ENCODE measurements at regions not wholly inside any gene's neighbourhood (a gene's known extent, or its start where the extent isn't known, plus 50 kb on each side); places are given as distances from the start of the nearest gene placed in this dataset.

GRCh38 chr4:60443796-60444195, 756.3 kb upstream of the ADGRL3 start:
- DNase-seq, result no peak
- TF ChIP-seq EP300 (IDR thresholded peaks at IDR 0.05), result no peak
- TF ChIP-seq POLR2AphosphoS5 (IDR thresholded peaks at IDR 0.05), result no peak
- TF ChIP-seq, protein P1, sequence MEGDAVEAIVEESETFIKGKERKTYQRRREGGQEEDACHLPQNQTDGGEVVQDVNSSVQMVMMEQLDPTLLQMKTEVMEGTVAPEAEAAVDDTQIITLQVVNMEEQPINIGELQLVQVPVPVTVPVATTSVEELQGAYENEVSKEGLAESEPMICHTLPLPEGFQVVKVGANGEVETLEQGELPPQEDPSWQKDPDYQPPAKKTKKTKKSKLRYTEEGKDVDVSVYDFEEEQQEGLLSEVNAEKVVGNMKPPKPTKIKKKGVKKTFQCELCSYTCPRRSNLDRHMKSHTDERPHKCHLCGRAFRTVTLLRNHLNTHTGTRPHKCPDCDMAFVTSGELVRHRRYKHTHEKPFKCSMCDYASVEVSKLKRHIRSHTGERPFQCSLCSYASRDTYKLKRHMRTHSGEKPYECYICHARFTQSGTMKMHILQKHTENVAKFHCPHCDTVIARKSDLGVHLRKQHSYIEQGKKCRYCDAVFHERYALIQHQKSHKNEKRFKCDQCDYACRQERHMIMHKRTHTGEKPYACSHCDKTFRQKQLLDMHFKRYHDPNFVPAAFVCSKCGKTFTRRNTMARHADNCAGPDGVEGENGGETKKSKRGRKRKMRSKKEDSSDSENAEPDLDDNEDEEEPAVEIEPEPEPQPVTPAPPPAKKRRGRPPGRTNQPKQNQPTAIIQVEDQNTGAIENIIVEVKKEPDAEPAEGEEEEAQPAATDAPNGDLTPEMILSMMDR (IDR thresholded peaks at IDR 0.05), result no peak
- TF ChIP-seq POLR2A (IDR thresholded peaks at IDR 0.05), result no peak
- H3K27ac ChIP-seq, result no peak overlapping the region
- no peak overlapping the region for H3K4me3 ChIP-seq
- no peaks in the 10 kb centered on the region for H3K4me1 ChIP-seq
- no peaks in the 10 kb centered on the region for H3K36me3 ChIP-seq
- H3K9me3 ChIP-seq, result peaks cover 0 to 10% (median 3%) of the 10 kb centered on the region in 4 donors
- no peaks in the 10 kb centered on the region for H3K27me3 ChIP-seq
- intact Hi-C loops (cut with DNase I; ENCODE audit: low total_unique reads), result no loop called here

- Histone ChIP-seq H3K4me1 (no peaks in the 10 kb centered on the region), H3K36me3 (no peaks in the 10 kb centered on the region), H3K27me3 (no peaks in the 10 kb centered on the region), H3K9me3 (no peaks in the 10 kb centered on the region), H3K4me3 (no peak overlapping the region), H3K27ac (no peak overlapping the region)
- TF ChIP-seq, protein P1 (IDR thresholded peaks at IDR 0.05), result no peak
- TF ChIP-seq EP300 (IDR thresholded peaks at IDR 0.05) (no peak), POLR2A (IDR thresholded peaks at IDR 0.05) (no peak), POLR2AphosphoS5 (IDR thresholded peaks at IDR 0.05) (no peak)
- 84 to 93% (median 92%) methylated on average over 1 of the region's 1 CpG for WGBS, 5 donors
- intact Hi-C loops (cut with DNase I; ENCODE audit: low total_unique reads), result no loop called here
- DNase-seq, result no peak
Measured at GRCh38 chr4:60450054-60450453, 750.1 kb upstream of the ADGRL3 start.

DNA sequence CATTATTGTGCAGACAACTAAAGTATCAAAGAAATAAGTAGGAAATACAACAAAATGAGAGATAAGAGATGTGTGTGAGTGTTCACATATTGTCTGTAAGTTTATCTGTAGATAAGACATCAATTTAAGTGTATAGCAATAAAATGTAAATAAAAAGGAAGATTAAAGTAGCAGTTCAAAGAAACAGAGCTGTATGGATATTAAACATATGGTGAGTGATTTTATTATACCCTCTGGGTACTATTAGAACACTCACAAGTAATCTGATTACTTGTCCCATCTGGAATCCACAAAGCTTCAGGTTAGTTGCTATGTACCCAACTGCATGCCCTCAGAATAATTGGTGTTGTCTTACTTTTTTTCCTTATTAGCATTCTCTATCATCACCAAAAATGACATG, 747.9 kb upstream of the ADGRL3 start:
- intact Hi-C loops (cut with DNase I; ENCODE audit: low total_unique reads), result no loop called here
- H3K36me3 ChIP-seq, result no peaks in the 10 kb centered on the region
- H3K27me3 ChIP-seq, result no peaks in the 10 kb centered on the region
- H3K4me3 ChIP-seq, result no peak overlapping the region
- no peak for TF ChIP-seq POLR2A (IDR thresholded peaks at IDR 0.05)
- no peak for TF ChIP-seq POLR2AphosphoS5 (IDR thresholded peaks at IDR 0.05)
- TF ChIP-seq, protein P1 (IDR thresholded peaks at IDR 0.05), result no peak
- TF ChIP-seq EP300 (IDR thresholded peaks at IDR 0.05), result no peak
- no peaks in the 10 kb centered on the region for H3K9me3 ChIP-seq
- H3K4me1 ChIP-seq, result no peaks in the 10 kb centered on the region
- DNase-seq, result no peak
- H3K27ac ChIP-seq, result no peak overlapping the region

DNA sequence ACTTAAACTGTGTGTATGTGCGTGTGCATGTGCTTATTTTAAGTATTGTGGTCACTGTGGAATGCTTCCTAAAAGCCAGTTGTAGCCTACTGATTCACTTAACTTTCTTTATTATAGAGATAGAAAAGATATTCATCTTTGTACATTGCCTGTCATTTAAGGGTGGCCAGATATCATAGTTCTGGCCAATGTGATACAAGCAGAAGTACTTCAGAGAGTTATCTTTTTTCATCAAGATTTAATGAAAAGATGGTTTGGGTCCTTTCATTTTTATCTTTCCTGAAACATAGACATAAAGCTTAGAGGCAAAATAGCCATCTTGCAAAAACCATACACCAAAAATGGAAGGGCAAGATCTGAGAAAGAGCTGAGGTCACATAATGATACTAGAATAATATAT, 744.7 kb upstream of the ADGRL3 start:
- DNase-seq, result no peak
- H3K9me3 ChIP-seq, result no peaks in the 10 kb centered on the region
- H3K4me1 ChIP-seq, result no peaks in the 10 kb centered on the region
- TF ChIP-seq EP300 (IDR thresholded peaks at IDR 0.05) (no peak), POLR2AphosphoS5 (IDR thresholded peaks at IDR 0.05) (no peak), POLR2A (IDR thresholded peaks at IDR 0.05) (no peak)
- TF ChIP-seq, protein P1 (IDR thresholded peaks at IDR 0.05), result no peak
- H3K36me3 ChIP-seq, result no peaks in the 10 kb centered on the region
- H3K4me3 ChIP-seq, result no peak overlapping the region
- no peak overlapping the region for H3K27ac ChIP-seq
- 91 to 97% (median 93%) methylated on average over 1 of the region's 1 CpG for WGBS, 5 donors
- intact Hi-C loops (cut with DNase I; ENCODE audit: low total_unique reads), result no loop called here
- H3K27me3 ChIP-seq, result no peaks in the 10 kb centered on the region
